ENCODE measurements at regions not wholly inside any gene's neighbourhood (a gene's known extent, or its start where the extent isn't known, plus 50 kb on each side); places are given as distances from the start of the nearest gene placed in this dataset.

DNA sequence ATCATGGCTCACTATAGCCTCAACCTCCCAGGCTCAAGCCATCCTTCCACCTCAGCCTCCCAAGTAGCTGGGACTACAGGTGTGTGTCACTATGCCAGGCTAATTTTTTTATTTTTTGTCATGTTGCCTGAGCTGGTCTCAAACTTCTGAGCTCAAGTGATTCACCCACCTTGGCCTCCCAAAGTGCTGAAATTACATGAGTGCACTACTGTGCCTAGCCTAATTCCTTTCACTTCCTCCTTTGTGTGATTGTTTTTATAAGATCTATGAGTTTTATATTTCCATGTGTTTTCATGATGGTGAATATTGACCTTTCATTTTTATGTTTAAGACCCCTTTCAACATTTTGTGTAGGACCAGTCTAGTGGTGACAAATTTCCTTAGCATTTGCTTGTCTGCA, 55.2 kb upstream of the IL12B start:
- no peak for DNase-seq (ENCODE audit: low spot score)

DNA sequence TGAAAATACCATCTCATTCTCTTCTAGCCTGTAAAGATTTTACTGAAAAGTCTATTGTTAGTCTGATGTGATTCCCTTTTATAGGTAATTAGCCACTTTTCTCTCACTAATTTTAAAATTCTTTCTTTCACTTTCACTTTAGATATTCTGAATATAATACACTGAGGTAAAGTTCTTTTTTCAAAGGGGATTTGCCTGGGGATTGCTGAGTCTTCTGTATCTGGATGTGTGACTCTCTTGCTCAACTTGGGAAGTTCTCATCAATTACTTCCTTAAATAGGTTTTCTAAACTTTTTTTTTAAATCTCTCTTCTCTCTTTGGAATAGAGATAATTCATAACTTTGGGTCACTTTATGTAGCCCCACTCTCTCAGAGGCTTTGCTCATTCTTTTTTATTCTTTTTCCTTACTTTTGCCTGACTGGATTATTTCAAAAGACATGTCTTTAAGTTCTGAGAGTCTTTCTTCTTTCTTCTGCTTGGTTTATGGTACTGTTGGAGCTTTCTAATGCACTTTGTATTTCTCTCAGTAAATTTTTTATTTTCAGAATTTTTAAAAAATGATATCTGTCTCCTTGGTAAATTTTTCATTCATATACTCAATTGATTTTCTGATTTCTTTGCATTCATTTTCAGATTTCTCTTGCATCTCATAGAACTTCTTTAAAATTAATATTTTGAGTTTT, 55.9 kb upstream of the IL12B start:
- DNase-seq (ENCODE audit: low spot score): no peak

DNA sequence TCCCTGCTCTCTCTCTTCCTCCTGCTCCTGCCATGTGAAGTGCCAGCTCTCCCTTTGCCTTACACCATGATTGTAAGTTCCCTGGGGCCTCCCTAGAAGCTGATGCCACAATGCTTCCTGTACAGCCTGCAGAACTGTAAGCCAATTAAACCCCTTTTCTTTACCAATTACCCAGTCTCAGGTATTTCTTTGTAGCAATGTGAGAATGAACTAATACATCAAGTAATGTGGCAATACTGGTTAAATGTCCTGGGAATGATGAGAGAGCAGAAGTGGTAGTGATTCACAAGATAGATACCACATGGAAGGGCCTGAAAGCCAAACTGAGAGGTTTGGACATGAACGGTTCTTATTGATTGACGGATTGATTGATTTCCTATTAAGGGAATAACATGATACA, 62.6 kb upstream of the IL12B start:
- no peak for DNase-seq (ENCODE audit: low spot score)

DNA sequence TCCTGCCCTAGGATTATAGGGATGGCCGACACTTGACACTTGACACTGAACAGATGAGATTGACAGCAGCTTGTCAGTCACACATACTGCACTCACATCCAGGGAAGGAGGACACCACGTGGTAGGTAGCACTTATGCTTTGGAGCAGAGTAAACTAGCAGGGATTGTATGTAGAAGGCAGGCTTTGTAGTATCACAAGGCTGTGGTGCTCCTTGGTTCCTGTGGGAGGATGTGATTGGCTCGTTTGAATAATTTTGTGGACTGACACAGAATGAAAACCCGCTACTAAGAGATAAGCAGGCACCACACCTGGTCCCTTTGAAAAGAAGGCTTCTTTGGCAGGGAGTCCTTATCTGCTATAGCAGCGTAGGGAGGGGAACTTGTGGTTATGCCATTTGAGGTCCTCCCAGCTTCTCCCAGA, 63.6 kb upstream of the IL12B start:
- no peak for DNase-seq (ENCODE audit: low spot score)

DNA sequence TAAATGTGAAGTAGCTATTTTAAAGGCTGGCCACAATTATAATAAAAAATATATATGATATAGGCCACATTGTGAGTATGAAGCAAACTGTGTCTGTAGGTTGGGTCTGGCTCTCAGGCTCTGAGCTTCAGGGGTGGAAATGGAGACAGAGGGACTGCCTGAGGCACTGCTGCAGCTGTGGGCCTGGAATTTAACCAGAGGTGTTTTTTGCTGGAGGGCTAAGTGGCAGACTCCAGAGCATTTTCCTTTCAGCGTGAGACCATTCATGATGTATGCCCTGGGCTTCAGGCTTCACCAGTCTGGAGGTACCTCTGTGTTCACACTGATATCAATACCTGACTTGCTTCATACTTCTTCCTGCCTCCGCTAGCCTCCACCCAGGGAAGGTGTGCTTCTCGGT, 64.9 kb upstream of the IL12B start:
- no peak for DNase-seq (ENCODE audit: low spot score)

DNA sequence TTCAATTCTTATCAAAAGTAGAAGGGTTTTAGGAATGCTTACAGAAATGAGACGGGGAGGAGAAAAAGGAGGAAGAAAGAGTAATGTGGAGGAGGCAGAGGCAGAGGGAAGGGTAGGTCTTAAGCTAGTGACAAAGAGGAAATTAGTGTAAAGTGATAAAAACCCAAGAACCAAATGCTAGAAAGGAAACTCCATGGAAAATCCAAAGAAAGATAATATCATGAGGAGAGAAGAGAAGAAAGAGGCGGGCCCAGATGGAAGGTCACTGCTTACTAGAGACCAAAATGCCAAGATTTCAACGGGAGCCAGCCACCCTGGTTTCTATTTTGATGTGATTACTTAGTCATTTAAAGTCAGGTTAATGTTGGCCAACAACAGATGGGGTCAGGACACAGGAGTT, 68.6 kb upstream of the IL12B start:
- no peak for DNase-seq (ENCODE audit: low spot score)

DNA sequence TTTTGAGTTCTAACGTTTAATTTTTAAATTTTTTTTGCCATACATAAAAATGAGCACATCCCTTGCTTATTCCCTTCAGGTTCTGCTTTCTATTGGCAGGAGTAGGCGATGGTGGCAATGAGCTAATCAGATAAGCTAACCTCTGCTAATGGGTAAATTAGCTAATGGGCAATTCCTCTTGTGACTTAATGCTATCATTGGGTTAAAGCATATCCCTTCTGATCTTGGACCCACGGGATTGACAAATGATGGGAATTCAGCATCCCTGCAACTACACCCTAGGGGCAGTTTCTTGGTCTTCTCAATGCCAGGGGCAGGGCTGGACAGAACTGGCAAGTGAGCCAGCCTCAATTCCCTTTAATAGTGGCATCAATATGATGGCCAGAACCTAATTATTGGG, 70.2 kb upstream of the IL12B start:
- DNase-seq (ENCODE audit: low spot score): no peak

DNA sequence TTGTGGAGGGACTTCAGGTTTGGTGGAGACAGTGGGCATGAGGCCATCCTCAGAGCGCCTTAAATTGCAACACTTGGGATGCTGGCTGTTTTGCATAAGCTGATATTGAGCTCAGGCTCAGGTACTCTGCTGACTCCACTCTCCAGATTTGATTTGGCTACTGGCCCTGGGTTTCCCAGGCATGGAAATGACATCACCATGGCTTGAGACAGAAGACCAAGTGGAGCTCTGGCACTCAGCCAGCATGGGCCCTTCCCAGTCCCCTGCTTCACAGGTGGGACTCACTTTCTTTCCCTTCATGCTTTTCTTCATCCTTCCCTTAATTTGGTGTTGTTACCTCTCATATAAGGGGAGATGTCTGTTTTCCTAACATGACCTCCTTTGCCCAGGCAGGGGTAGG, 72.0 kb upstream of the IL12B start:
- no peak for DNase-seq (ENCODE audit: low spot score)

DNA sequence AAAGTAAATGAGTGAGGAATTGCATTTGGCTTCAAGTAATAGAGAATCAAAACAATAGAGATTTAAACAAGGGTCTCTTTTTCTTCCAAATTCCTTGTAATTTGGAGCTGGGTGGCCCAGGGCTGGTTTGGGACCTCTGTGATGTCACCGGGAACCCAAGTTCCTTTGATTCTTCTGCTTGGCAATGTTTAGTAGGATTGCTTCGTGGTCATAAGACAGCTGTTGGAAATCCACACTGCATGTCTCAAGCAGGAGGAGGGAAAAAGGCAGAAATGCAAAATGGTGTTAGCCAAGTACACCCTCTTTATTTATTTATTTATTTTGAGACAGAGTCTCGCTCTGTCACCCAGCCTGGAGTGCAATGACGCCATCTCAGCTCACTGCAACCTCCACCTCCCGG, 72.6 kb upstream of the IL12B start:
- no peak for DNase-seq (ENCODE audit: low spot score)

DNA sequence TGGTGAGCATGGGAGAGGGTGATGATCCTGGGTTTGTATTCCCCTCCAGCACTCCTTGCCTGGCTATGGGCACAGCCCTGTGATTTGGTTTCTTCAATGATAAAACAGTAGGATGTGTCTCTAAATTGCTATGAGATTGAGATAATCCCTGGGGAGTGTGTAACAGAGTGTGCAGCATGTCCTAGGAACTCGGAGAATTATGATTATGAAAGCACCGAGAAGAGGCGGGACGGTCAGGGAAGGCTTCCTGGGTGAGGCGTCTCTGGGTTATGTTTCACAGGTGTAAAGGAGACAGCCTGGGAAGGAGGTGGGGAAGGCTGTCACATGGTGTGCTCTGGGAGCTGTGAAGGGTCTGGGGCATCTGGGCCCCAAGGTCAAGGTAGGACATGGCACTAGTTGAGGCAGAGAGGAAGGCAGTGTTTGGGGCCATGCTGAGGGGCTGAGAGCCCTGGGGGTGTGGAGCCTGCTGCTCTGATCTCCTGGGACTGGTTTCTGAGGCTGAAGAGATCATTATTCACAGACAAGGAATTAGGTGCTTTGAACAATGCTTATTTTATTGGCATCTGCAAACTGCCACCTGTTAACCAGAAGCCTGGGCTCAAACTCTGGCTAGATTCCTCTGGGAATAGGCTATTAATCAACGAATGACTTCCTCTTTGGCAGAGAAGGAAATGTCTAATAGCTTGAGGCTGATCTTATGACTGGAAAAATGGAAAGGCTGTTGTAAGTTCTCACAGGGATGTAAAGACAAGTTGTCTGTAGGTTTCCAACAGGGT, 73.8 kb upstream of the IL12B start:
- no peak for DNase-seq (ENCODE audit: low spot score)

DNA sequence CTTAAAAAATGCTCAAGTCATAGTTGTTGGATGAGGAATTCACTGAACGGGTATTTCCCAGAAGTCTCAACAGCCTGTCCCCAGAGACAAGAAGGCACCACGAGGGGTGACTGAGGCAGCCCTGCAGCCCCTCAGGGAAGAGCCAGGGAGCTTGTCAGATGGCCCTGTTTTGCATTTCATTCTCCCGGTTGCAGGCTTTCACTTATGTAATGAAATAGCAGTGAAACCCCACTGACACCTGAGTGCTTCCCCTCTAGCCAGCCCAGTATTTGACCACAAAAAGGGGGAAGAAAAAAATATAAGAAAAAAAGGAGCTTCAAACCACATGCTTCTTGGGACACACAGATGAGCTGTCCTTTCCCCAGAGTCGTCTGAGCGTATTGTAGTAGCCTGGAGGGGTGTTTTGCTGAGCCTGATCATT, 75.3 kb upstream of the IL12B start:
- no peak for DNase-seq (ENCODE audit: low spot score)

DNA sequence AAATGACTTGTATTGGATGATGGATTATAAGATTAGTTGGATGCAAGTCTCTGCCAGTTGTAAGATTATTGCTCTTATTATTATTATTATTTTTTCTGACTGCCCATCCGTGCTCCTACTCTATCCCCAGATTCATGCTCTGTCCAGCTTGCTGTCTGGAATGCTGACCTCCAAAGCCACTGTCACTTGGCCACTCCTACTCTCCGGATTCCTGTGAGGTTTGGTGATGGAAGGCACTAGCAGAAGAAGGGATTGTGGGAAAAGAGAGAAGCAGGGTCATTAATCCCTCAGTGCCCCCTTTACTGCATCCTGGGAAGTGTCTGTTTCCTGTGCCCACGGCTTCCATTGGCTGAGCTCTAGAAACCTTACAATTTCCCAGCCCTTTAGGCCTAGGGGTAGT, 76.3 kb upstream of the IL12B start:
- no peak for DNase-seq (ENCODE audit: low spot score)

DNA sequence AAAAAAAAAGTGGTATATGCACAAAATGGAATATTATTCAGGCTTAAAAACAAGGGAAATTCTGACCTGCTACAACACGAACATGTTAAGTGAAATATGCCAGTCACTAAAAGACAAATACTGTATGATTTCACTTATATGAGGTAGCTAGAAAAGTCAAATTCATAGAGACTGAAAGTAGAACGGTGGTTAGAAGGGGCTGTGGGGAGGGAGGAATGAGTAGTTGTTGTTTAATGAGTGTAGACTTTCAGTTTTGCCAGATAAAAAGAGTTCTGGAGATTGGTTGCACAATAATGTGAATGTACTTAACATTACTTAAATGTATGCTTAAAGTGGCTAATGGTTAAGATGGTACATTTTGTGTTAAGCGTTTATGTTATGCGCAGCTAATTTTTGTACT, 79.5 kb upstream of the IL12B start:
- no peak for DNase-seq (ENCODE audit: low spot score)

DNA sequence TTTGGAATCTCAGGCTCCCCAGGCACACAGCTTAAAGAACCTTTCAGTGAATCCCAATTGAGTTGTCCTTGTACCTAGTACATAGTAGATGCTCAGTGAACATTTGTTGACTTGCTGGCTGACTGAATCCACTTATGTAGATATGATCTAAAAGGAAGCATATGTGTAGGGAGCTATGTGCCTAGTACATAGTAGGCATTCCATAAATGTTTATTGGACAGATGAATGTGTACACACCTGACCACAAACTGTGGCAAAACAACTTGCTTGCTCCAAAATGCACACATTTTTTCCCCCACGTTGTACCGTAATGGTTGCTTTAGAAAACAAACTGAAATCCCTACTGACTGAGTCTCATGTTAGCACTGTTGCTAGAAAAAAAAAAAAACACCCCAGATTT, 80.2 kb upstream of the IL12B start:
- no peak for DNase-seq (ENCODE audit: low spot score)

DNA sequence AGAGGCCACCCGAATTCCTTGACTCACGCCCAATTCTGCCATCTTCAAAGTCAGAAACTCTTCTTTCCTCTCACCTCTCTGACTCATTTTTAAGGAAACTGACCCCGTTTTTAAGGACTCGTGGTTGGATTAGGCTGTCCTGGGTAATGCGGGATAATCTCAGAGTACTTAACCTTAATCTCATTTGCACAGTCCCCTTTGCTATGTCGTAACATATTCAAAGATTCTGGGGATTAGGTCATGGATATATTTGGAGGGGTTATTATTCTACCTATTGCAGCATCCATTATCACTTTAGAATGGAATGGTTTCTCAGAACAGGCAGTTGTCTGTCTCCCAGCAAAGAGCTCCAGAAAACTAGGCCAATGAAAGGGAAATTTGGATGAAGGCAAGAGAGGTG, 80.8 kb upstream of the IL12B start:
- DNase-seq (ENCODE audit: low spot score): peak; percentile 54

DNA sequence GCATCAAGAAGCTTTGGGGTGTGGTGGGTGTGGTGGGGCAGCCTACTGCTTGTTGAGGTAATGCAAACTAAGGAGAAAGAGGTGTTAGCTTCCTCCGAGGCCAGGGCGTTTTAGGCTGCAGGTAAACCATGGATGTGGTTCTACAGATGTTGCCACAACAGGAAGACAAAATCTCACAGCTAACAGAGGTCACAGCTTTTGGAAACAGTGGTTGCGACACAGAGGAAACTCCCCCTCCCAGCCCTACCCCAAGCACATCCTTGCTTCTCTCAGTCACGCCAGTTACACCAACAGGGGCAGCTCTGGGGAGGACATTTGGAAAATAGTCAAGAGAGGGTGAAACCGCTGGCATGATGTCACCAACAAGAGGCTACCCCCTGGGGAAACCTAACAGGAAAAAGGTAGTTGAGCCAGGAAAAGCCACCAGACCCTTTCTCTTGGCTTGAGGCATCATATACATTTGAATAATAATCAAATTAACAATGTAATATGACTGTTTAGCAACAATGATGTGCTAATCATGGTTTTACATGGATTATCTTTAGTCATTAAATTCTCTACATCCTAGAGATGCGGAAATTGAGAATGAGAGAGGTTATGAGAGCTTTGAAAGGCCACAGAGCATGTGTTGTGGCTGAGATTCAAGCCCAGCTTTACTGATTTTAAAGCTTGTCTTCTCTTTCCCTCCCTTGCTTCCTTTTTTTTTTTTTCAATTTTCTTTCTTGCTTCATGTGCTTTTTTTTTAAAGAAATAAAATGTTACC, 82.2 kb upstream of the IL12B start:
- DNase-seq (ENCODE audit: low spot score): no peak

DNA sequence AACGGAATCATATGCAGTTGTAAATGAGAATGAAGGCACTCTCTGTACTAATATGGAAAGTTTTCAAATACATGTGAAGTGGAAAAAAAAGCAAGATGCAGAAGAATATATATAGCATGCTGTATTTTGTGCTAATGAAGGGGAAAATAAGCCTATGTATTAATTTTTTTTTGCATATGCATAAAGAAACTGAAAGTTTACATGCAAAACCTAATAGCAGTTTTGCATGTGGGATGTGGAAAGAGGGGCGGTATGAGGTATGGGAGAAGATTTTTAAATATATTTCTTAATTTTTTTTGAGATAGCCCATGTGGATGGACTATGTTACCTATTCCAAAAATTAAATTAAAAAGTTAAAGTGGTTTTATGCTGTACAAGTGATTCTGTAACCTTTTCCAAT, 83.7 kb upstream of the IL12B start:
- no peak for DNase-seq (ENCODE audit: low spot score)

DNA sequence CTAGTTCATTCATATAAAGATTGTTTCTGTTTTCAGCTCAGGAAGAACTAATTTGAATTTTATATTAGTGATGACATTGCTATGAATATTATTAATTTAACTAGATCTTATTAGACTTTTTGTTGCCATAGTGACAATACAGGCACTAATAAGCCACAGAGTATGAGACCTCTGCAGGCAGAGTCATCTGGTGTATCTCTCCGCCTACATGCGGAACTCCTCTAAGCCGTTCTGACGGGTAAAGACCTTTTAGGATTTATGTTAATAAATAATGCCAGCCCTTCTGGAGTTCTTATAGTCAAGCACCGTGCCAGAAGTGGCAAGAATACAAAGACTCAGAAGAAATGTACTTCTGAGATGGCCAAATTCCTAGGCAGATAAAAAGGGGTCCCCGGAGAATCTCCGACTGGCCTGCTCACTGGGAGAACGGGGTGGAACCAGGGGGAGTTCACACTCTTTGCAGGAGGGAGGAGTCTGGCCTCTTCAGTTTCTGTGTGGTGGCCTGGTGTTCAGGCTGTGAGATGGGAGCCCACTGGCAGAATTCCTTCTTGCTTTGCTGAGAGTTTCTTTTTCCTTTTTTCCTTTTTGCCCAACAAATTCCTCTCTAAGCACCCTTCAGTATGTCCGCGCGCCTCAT, 85.1 kb upstream of the IL12B start:
- DNase-seq (ENCODE audit: low spot score): peak; percentile 93

DNA sequence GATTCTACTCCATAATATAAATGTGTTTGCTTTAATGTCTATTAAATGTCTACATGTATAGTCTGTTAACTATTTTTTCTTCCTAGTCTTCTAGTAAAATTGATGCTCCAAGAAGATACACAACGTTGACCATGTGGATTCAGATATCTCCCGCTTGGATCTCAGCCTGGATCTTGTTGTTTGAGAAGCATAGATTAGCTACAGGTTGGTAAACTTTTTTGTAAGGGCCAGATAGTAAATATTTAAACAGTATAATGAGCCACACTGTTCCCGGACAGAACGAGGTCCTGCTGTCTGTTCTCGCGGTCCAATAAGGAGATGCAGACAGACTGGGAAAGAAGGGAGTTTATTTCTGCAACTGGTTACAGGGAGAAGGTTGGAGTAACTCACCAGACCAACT, 86.2 kb upstream of the IL12B start:
- no peak for DNase-seq (ENCODE audit: low spot score)

DNA sequence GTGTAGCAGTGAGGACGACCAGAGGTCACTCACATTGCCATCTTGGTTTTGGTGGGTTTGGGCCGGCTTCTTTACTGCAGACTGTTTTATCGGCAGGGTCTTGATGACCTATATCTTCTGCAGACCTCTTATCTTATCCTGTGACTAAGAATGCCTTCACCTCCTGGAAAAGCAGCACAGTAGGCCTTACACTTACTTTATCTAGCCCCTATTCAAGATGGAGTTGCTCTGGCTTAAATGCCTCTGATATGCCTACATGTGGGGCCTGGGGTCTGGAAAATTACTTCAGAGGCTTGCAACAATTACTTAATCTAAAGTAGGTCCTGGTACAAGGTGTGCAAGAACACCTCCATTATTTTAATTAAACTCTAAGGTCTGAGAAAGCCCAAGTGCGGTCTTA, 86.9 kb upstream of the IL12B start:
- DNase-seq (ENCODE audit: low spot score): no peak

DNA sequence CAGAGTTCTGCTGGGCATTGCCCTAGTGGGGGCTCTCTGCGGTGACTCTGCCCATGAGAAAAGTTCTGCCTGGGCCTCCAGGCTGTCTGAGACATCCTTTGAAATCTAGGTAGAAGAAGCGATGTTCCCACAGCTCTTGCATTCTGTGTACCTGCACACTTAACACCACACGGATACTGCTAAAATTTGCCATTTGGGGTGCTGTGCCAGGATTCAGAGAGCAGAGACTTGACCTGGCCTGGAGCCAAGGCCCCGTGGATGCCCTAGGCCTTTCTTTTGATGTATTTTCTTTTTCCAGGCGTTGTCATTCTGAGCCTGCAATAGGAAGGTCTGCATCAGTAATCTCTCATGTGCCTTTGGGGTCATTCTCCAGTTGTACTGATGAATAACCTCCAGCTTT, 89.3 kb upstream of the IL12B start:
- no peak for DNase-seq (ENCODE audit: low spot score)

DNA sequence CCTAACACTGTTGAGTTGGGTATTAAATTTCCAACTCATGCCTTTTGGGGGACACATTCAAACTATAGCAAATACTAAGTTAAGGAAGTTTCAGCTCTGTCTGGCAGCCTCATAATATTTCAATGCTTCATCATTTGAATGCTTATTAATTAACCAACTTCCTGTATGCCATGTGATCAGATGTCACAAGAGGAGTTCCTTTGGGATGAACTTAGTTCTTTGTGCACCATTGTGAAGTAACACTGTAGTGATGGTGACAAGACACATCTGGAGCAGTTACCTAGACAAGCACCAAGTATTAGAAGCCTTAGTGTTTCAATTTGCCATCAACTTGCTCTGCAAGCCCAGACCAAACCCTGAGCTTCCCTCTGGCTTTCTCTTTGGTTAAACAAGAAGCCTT, 90.7 kb upstream of the IL12B start:
- no peak for DNase-seq (ENCODE audit: low spot score)
